ENCODE measurements at regions not wholly inside any gene's neighbourhood (a gene's known extent, or its start where the extent isn't known, plus 50 kb on each side); places are given as distances from the start of the nearest gene placed in this dataset.

DNA sequence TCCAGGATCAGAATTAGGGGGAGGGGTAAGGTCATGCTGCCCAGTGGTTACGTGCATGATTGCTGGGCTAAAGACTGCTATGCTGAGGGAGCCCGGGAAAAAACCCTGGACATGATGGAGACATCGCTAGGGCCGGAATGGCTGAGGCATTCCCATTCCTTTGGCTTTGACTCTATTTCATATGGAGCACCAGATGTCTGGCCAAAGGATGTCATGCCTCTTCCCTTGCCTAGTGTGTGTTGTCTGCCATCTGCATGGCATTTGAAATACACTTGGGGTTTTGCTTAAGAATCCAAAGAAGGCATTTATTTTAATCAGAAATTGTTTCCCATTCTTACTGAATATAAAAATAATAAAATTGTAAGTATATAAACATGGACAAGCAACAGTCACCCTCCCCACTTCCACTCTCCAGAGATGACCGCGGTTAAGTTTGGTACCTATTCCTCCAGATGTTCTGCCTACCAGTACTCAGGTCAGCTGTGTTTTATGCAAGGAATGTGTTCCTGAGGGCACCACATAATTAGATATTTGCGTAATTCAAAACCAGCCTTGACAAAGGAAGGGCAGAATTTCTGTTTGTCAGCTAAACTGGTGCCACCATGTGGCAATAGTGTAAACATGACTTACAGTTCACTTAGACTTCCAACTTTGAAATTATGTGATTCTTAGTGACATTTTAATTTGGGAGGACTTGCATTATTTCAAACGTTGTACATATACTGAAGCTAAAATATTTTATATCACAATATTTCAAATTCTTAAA, 105.9 kb downstream of the CT47B1 start:
- no peaks in the 10 kb centered on the region for H3K9me3 Mint-ChIP-seq

GRCh38 chrX:120768681-120769080, 107.0 kb downstream of the CT47B1 start:
- Mint-ChIP-seq H3K27me3 (no peaks in the 10 kb centered on the region), H3K27ac (no peak overlapping the region), H3K36me3 (ENCODE audit: low read depth) (no peaks in the 10 kb centered on the region), H3K9me3 (no peaks in the 10 kb centered on the region), H3K4me3 (no peak overlapping the region), H3K4me1 (ENCODE audit: low read depth) (no peaks in the 10 kb centered on the region)
- intact Hi-C loops (cut with micrococcal nuclease) = loop anchor here (5.0 kb wide), 1 partner anchor 271 kb away; no protein-coding TSS in a partner anchor

More for the DNA sequence above, 105.9 kb downstream of the CT47B1 start:
- H3K27me3 Mint-ChIP-seq = no peaks in the 10 kb centered on the region
- H3K36me3 Mint-ChIP-seq (ENCODE audit: low read depth) = no peaks in the 10 kb centered on the region
- intact Hi-C loops (cut with micrococcal nuclease) = loop anchor here (5.0 kb wide), 1 partner anchor 272 kb away; no protein-coding TSS in a partner anchor
- no peaks in the 10 kb centered on the region for H3K4me1 Mint-ChIP-seq (ENCODE audit: low read depth)
- H3K4me3 Mint-ChIP-seq = no peak overlapping the region
- no peak overlapping the region for H3K27ac Mint-ChIP-seq

DNA sequence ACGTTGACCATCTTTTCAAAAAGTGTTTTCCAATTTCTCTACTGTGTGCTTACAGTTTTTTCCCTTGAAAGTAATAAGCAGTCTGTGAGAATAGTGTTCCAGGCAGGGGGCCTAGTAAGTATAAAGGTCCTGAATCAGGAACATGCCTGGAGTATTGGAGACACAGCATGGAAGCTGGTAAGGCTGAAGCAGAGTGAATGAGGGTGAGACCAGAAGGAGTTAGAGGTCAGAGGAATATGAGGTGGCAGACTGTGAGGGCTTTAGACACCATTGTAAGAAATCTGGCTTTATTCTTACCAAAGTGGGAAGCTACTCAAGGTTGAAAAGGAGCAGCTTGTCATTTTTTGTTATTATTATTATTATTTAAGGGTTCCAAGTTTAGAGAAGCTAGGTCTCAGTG, 107.4 kb downstream of the CT47B1 start:
- Mint-ChIP-seq H3K27me3 (no peaks in the 10 kb centered on the region), H3K4me3 (no peak overlapping the region), H3K4me1 (ENCODE audit: low read depth) (no peaks in the 10 kb centered on the region), H3K36me3 (ENCODE audit: low read depth) (no peaks in the 10 kb centered on the region), H3K9me3 (no peaks in the 10 kb centered on the region), H3K27ac (no peak overlapping the region)
- intact Hi-C loops (cut with micrococcal nuclease) = loop anchor here (5.0 kb wide), 1 partner anchor 271 kb away; no protein-coding TSS in a partner anchor

- Mint-ChIP-seq H3K27ac (no peak overlapping the region), H3K4me3 (no peak overlapping the region), H3K27me3 (no peaks in the 10 kb centered on the region), H3K4me1 (ENCODE audit: low read depth) (no peaks in the 10 kb centered on the region), H3K36me3 (ENCODE audit: low read depth) (no peaks in the 10 kb centered on the region), H3K9me3 (no peaks in the 10 kb centered on the region)
- intact Hi-C loops (cut with micrococcal nuclease) = no loop called here
These were observed 112.4 kb downstream of the CT47B1 start for GRCh38 chrX:120763269-120763668.

DNA sequence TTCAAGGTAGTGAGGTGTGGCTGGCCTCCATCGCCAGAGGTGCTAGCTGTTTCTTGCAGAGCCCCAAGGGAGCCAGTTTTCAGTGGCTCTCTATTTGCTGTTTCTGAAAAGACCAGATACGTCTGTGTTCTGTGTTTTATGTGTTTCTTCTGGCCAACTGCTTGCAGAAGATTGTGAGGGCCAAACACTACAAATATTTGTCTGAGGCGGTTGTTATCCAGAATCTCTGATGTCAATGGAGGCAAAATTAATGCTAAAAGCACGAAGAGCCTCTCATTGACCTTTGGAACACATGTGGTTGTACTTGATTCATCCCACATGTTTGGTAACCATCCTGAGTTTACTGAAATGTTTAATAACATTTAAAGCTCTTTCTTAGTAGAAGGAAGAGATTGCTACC, 113.9 kb downstream of the CT47B1 start:
- Mint-ChIP-seq H3K27me3 (no peaks in the 10 kb centered on the region), H3K36me3 (ENCODE audit: low read depth) (no peaks in the 10 kb centered on the region), H3K27ac (no peak overlapping the region), H3K4me1 (ENCODE audit: low read depth) (no peaks in the 10 kb centered on the region), H3K9me3 (no peaks in the 10 kb centered on the region), H3K4me3 (no peak overlapping the region)
- intact Hi-C loops (cut with micrococcal nuclease) = no loop called here

- H3K27me3 Mint-ChIP-seq = no peaks in the 10 kb centered on the region
- no peak overlapping the region for H3K27ac Mint-ChIP-seq
- no peaks in the 10 kb centered on the region for H3K9me3 Mint-ChIP-seq
- intact Hi-C loops (cut with micrococcal nuclease) = no loop called here
- H3K4me1 Mint-ChIP-seq (ENCODE audit: low read depth) = peaks cover 11% of the 10 kb centered on the region
- no peak overlapping the region for H3K4me3 Mint-ChIP-seq
- no peaks in the 10 kb centered on the region for H3K36me3 Mint-ChIP-seq (ENCODE audit: low read depth)
These were observed 116.0 kb downstream of the CT47B1 start for GRCh38 chrX:120759685-120760084.

GRCh38 chrX:120755066-120755846, 120.4 kb downstream of the CT47B1 start:
- Mint-ChIP-seq H3K4me3 (no peak overlapping the region), H3K36me3 (ENCODE audit: low read depth) (no peaks in the 10 kb centered on the region), H3K9me3 (no peaks in the 10 kb centered on the region), H3K27ac (no peak overlapping the region), H3K27me3 (no peaks in the 10 kb centered on the region), H3K4me1 (ENCODE audit: low read depth) (peaks cover 13% of the 10 kb centered on the region)
- intact Hi-C loops (cut with micrococcal nuclease) = no loop called here

DNA sequence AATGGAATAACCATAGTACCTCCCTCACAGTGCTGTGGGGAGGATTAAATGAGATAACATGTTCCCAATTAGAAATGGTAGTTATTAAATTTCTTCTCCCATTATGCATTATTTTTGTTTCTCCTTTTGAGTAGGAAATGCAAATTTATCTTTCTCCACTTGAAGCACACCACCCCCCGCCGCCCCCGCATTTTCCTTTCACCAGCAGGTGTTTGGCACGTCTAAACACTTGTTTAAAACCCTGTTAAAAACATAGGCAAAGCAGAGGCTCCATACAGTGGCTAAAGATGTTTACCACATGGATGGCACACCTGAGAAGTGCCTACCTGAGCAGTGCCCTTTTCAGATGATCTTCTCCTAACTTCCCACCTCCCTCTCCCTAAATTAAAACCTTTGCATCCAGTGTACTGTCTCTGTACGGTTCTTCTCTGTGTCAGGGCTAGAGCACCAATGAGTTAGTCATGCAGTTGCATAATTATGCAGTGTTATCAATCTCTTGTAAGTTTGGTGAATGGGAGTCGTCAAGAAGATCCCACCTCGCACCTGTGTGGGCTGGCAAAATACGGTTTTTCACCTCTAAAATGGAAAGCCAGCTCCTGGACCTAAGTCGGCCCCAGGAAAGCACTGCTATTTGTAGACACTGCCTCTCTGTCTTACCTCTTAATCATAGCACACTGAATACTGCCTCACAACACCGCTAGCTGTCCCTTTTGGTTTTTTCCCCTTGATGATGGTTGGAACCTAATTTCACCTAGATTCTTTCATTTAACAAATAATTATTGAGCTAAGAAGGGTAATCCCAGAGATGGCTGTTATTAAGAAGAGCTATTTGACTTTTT, 122.0 kb downstream of the CT47B1 start:
- Mint-ChIP-seq H3K27ac (no peak overlapping the region), H3K36me3 (ENCODE audit: low read depth) (no peaks in the 10 kb centered on the region), H3K4me3 (no peak overlapping the region), H3K4me1 (ENCODE audit: low read depth) (peaks cover 20% of the 10 kb centered on the region), H3K27me3 (no peaks in the 10 kb centered on the region), H3K9me3 (no peaks in the 10 kb centered on the region)
- intact Hi-C loops (cut with micrococcal nuclease) = no loop called here

DNA sequence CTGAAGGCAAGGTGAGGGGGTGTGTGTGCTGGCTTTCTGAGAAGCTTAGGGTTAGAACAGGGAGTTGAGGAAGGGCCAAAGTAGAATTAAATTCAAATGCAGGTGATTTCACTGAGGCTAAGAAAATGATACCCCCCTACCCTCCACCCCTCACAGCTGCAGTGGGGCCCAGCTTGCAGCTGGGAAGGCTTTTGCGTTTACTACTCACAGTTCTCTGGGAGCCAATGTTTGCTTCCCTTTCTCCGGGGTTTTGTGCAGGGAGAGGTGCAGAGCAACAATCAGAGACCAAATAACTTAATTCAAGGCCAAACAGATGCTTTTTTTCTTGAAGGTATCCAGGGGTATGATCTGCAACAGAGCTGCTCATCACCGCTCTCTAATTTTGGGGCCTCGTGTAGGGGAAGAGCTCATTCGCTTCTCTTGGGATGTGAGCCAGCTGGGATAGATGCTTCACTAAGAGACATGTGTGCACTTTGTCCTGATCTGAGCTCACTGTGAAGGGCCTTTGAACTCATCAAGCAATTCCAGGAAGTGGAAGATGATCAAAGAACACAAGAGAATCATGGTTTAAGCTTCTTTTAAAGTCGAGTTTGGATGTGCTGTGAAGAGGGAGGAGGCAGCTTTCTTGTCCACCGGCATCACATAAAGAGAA, 122.7 kb upstream of the C1GALT1C1 start:
- intact Hi-C loops (cut with micrococcal nuclease) = no loop called here
- no peaks in the 10 kb centered on the region for H3K36me3 Mint-ChIP-seq (ENCODE audit: low read depth)
- H3K4me1 Mint-ChIP-seq (ENCODE audit: low read depth) = peaks cover 20% of the 10 kb centered on the region
- H3K27ac Mint-ChIP-seq = no peak overlapping the region
- H3K4me3 Mint-ChIP-seq = no peak overlapping the region
- no peaks in the 10 kb centered on the region for H3K27me3 Mint-ChIP-seq
- H3K9me3 Mint-ChIP-seq = no peaks in the 10 kb centered on the region

GRCh38 chrX:120751683-120752082, 121.8 kb upstream of the C1GALT1C1 start:
- intact Hi-C loops (cut with micrococcal nuclease) = no loop called here
- peaks cover 20% of the 10 kb centered on the region for H3K4me1 Mint-ChIP-seq (ENCODE audit: low read depth)
- no peaks in the 10 kb centered on the region for H3K36me3 Mint-ChIP-seq (ENCODE audit: low read depth)
- H3K27ac Mint-ChIP-seq = no peak overlapping the region
- no peaks in the 10 kb centered on the region for H3K9me3 Mint-ChIP-seq
- no peaks in the 10 kb centered on the region for H3K27me3 Mint-ChIP-seq
- H3K4me3 Mint-ChIP-seq = no peak overlapping the region

DNA sequence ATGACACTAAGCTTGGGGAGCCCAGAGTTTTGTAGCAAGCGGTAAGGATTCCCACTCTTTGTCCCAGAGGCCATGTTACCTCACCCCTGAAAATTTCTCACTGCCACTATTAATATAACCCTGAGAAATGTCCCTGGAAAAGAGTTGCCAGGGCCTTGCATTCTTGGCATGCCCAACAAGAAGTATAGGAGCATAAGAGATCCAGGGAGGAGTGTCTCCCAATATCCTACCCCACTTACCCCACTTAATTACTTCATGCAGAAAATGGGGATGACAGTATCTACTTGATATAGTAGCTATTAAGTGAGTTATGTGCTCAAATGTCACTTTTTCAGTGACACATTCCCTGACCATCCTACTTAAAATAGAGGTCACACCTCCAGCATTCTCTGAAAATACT, 120.5 kb upstream of the C1GALT1C1 start:
- H3K4me3 Mint-ChIP-seq = no peak overlapping the region
- H3K9me3 Mint-ChIP-seq = peaks cover 1% of the 10 kb centered on the region
- H3K27me3 Mint-ChIP-seq = no peaks in the 10 kb centered on the region
- peaks cover 16% of the 10 kb centered on the region for H3K4me1 Mint-ChIP-seq (ENCODE audit: low read depth)
- intact Hi-C loops (cut with micrococcal nuclease) = no loop called here
- no peaks in the 10 kb centered on the region for H3K36me3 Mint-ChIP-seq (ENCODE audit: low read depth)
- H3K27ac Mint-ChIP-seq = no peak overlapping the region

DNA sequence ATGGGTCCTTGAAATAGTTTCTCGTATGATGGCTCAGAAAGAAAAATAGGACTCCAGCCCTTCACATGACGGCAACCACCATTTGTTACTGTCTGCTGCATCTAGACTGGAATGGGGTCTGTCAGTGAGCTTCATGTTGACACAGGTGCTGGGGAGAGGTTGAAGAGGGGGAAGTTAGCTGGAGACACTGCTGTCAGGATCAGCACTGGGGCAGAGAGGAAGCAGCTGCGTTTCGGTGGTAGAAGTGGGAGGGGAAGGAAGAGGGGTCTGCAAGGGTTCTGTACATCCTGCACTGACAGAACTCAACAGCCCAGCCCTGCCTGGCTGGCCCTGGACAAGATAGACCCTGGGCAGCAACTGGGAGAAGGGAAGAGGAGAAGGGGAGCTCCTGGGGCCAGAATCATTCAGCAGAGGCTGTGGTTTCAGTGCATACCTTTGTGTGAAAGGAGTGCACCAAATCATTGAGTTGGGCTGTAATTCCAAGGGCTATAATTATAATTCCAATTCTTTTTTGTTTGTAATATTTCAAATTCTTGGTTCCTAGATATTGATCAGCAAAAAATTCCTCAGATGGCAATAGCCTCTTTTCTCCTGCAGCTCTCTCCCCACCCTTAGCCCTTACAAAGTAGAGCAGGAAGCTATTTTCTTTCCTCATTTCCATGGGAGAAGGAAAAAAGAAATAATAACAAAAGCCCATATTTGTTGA, 119.4 kb upstream of the C1GALT1C1 start:
- Mint-ChIP-seq H3K9me3 (peaks cover 12% of the 10 kb centered on the region), H3K36me3 (ENCODE audit: low read depth) (no peaks in the 10 kb centered on the region), H3K27me3 (no peaks in the 10 kb centered on the region), H3K27ac (no peak overlapping the region), H3K4me3 (no peak overlapping the region), H3K4me1 (ENCODE audit: low read depth) (peaks cover 7% of the 10 kb centered on the region)
- intact Hi-C loops (cut with micrococcal nuclease) = no loop called here

DNA sequence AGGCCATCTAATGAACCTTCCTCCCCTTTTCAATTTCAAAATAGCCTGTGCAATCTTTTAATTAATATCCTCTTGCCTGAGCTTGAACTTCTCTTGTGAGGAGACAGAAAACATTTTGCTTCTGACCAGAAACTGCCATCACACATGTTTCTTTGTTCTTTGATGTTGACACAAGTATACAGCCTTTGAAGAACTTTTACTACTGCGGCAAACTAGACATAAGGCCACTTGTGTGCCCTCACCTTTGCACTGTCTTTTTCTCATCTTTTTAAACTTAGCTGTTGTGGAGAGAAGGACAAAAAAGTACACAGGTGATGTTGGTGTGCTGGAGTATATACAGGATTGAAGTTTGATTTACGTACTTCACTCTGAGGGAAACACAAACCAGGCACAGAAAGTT, 116.3 kb upstream of the C1GALT1C1 start:
- peaks cover 12% of the 10 kb centered on the region for H3K9me3 Mint-ChIP-seq
- H3K27ac Mint-ChIP-seq = no peak overlapping the region
- no peaks in the 10 kb centered on the region for H3K27me3 Mint-ChIP-seq
- H3K36me3 Mint-ChIP-seq (ENCODE audit: low read depth) = no peaks in the 10 kb centered on the region
- intact Hi-C loops (cut with micrococcal nuclease) = no loop called here
- peaks cover 7% of the 10 kb centered on the region for H3K4me1 Mint-ChIP-seq (ENCODE audit: low read depth)
- no peak overlapping the region for H3K4me3 Mint-ChIP-seq
